Muscle layer of colon (tissue), 2 donors: ENCODE measurements at regions not wholly inside any gene's neighbourhood (a gene's known extent, or its start where the extent isn't known, plus 50 kb on each side); places are given as distances from the start of the nearest gene placed in this dataset.

Experiments
- H3K27ac ChIP-seq: one replicate; pipeline ENCODE4 v1.7.0; 2013; ENCODE audit warnings: low read depth, mild to moderate bottlenecking, low read length, moderate library complexity
- H3K27me3 ChIP-seq, 2 donors: one replicate each; pipeline ENCODE4 v1.7.0; 2013; ENCODE audit warnings: low read length in 2 of 2, mild to moderate bottlenecking in 2 of 2; ENCODE audit not compliant: insufficient read depth in 2 of 2, control insufficient read depth in 1 of 2
- H3K36me3 ChIP-seq: one replicate; pipeline ENCODE4 v1.7.0; 2013; ENCODE audit warnings: mild to moderate bottlenecking, low read length; ENCODE audit not compliant: insufficient read depth
- H3K4me1 ChIP-seq: one replicate; pipeline ENCODE4 v1.7.0; 2013; ENCODE audit warnings: mild to moderate bottlenecking, low read length; ENCODE audit not compliant: insufficient read depth
- H3K4me3 ChIP-seq, 2 donors: one replicate each; pipeline ENCODE4 v1.7.0; 2013; ENCODE audit warnings: low read length in 2 of 2, low read depth in 1 of 2, mild to moderate bottlenecking in 1 of 2, moderate library complexity in 1 of 2
- H3K9ac ChIP-seq: one replicate; pipeline ENCODE4 v1.7.0; 2013; ENCODE audit warnings: low read length
- H3K9me3 ChIP-seq: one replicate; pipeline ENCODE4 v1.7.0; 2013; ENCODE audit warnings: mild to moderate bottlenecking, low read length
- donor health status: abdominal sarcoma.
- donor health status: Adenocarcinoma of cecum.

DNA sequence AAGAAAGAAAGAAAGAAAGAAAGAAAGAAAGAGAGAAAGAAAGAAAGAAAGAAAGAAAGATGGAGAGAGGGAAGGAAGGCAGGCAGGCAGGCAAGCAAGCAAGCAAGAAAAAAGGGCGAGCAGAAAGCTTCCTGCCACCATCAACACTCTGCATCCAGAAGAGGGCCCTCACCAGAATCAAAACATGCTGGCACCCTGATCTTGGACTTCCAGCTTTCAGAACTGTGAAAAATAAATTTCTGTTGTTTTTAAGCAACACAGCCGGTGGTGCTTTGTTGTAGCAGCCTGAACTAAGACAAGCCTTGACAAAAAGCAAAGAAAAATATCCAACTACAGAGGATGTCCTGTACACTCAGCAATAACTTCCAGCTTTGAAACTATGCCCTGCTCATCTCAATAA is 401.7 kb downstream of the LRATD1 start:
- Histone ChIP-seq H3K36me3 (no peaks in the 10 kb centered on the region), H3K4me3 (no peak overlapping the region), H3K9ac (no peak overlapping the region), H3K27me3 (no peaks in the 10 kb centered on the region), H3K27ac (no peak overlapping the region), H3K9me3 (no peaks in the 10 kb centered on the region), H3K4me1 (no peaks in the 10 kb centered on the region)

DNA sequence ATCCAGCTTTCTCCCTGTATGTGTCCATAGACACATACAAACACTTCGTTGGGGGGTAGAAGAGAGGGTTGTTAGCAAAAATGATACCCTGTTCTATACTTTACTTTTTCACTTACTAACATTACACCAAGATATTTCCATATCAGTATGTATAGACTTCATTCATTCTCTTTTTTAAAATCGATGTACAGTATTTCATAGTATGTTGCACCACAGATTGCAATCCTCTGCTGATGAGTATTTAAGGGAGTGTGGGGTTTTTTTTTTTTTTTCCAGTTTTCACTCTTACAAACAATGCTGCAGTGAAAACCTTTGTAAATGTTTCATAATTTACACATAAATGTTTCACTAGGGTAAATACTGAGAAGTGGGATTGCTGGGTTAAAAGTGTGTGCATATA is 402.3 kb downstream of the LRATD1 start:
- Histone ChIP-seq H3K27me3 (no peaks in the 10 kb centered on the region), H3K36me3 (no peaks in the 10 kb centered on the region), H3K4me3 (no peak overlapping the region)

DNA sequence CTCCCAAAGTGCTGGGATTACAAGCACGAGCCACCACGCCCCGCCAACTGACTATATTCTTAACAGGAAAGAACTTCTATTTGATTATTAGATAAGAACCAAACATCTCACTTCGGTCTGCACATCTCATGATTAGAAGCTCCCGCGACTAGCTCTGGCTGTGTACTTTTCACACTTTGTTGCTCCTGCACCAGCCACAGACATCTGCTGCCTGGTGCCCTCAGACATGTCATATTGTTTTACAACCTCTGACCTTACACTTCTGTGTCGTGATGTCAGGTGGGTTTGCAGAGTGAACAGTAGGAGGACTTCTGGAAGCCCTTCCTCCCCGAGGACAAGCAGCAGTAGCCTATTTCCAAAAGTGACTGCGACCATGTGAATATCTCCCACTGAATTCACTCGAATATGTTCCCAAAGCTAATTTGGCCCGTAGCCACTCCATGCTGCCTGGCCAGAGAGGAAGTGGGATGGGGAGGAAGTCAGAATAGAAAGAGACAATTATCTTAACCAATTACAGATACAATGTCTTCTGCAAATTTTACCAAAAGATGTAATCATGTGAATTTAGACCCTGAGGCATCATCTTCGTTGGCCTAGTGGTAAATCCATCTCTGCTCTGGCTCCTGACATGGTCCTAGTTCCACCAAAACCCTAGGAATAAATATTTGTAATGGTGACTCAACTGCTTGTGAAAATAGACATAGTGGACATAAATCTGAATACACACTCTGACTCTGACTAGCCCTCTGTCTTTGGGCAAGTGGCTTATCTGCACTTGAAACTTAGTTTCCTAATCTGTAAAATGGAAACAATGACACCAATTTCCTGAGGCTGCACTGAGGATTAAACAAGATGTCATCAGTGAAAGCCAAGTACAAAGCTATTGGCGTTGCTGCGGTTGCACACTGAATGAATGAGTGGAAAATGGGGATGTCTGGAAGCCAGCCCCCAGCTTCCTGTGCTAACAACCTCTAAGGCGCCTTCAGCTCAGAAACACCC is 406.1 kb downstream of the LRATD1 start:
- Histone ChIP-seq H3K9ac (no peak overlapping the region), H3K36me3 (no peaks in the 10 kb centered on the region), H3K9me3 (no peaks in the 10 kb centered on the region), H3K4me1 (peaks cover 13% of the 10 kb centered on the region), H3K4me3 (no peak overlapping the region), H3K27ac (no peak overlapping the region), H3K27me3 (no peaks in the 10 kb centered on the region)

More for the DNA sequence above, 402.3 kb downstream of the LRATD1 start:
- H3K27ac ChIP-seq = no peak overlapping the region
- no peaks in the 10 kb centered on the region for H3K9me3 ChIP-seq
- no peaks in the 10 kb centered on the region for H3K4me1 ChIP-seq
- H3K9ac ChIP-seq = no peak overlapping the region

DNA sequence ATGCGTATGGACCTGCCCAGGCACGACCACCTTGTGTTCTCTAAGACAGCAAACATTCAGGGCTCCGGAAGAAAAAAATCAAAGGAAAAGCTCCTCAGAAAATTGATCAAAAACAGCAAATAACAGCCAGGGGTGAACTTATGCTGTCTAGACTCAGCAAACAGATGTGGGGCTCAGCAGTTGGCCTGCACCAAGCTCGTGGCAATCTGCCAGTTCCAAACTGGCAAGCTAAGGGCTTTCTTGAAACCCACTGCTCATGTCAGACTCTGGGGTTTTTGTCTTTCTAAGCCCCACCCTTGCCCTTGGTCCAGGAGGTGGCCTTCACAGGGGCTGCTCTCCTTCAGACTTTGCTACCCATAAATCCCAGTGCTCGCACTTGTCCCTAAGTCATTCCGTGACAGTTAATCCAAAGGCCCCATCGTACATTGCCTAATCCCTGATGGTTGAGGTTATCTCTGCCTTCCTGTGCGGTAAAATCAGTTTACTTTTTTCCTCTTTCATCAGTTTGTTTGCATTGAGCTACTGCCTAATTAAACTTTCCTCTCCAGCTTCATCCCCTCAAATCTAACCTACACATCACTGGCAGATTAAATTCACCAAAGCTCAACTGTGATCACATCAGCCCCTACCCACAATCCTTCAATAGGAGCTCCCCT is 408.0 kb downstream of the LRATD1 start:
- H3K36me3 ChIP-seq = no peaks in the 10 kb centered on the region
- H3K4me1 ChIP-seq = peaks cover 19% of the 10 kb centered on the region

DNA sequence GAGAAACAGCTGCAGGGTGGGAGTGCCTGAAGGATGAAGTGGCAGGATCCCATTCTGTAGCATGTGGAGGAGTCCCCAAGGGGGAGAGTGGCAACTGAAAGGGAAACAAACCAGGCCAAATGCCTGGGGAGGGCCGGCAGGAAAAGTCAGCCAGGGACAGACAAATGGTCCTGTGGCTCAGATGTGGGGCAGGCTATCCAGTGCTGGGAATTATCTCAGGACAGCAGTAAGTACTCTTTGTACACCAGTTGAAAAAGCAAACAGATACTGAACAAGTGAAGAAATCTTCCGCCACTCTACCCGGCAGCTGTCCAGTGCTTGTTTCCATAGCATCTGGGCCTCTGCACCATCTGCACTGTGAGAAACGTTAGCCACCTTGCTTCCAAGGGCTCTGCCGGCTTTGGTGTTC is 408.9 kb downstream of the LRATD1 start:
- Histone ChIP-seq H3K4me3 (no peak overlapping the region), H3K9ac (no peak overlapping the region), H3K27ac (no peak overlapping the region), H3K27me3 (no peaks in the 10 kb centered on the region), H3K36me3 (no peaks in the 10 kb centered on the region), H3K9me3 (no peaks in the 10 kb centered on the region), H3K4me1 (peaks cover 19% of the 10 kb centered on the region)

More for the DNA sequence above, 408.0 kb downstream of the LRATD1 start:
- Histone ChIP-seq H3K27me3 (no peaks in the 10 kb centered on the region), H3K4me3 (no peak overlapping the region), H3K9ac (no peak overlapping the region), H3K27ac (no peak overlapping the region), H3K9me3 (no peaks in the 10 kb centered on the region)

DNA sequence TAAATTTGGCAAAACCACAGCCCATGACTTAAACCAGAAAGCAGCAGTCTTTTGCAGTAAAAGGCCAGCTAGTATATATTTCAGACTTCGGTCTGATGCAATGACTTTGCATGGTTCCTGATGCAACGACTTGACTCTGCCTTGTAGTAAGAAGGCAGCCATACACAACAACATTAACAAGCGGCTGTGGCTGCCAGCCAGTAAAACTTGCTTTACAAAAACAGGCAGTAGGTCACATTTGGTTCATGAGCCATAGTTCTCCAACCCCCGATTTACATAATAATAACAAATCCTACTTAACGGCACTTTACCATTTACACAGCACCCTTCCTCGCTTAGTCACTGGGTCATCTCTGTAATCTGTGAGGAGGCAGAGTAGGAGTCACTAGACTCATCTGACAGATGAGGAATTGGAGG is 410.3 kb downstream of the LRATD1 start:
- peaks cover 19% of the 10 kb centered on the region for H3K4me1 ChIP-seq
- no peak overlapping the region for H3K4me3 ChIP-seq
- H3K9ac ChIP-seq = no peak overlapping the region
- H3K27ac ChIP-seq = peak overlapping the region; percentile 27
- no peaks in the 10 kb centered on the region for H3K36me3 ChIP-seq
- H3K27me3 ChIP-seq = no peaks in the 10 kb centered on the region
- no peaks in the 10 kb centered on the region for H3K9me3 ChIP-seq

DNA sequence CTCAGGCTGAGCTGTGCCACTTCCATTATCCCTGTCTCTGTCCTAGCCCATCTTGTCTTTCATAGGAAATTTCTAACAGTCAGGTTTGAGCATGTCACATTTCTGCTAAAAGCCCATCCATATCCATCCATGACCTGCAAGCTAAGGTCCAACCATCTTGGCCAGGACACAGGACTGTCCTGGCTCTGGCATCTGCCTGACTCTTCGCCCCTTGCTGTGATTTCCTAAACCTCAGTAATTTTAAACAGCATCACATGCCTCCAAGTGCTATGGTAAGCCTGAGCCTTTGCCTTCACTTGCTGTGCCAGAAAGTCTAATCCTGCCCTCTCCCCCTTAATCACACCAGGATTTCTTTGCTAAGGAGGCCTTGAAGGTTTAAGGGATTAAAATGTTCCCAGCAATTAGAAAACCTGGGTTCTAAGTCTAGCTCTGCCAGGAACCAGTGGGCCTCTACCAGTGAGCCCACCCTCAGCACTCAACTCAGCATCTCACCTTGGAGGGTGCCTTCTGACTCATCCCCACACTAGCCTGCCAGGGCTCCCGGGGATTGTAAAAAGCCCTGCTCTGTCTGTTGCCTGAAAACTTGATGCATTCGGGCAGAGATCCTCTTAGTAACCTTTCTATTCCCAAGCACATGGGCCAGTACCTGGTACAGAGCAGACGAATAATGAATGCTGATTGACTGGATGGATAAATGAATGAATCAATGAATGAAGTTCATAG is 411.0 kb downstream of the LRATD1 start:
- Histone ChIP-seq H3K9ac (no peak overlapping the region), H3K9me3 (no peaks in the 10 kb centered on the region), H3K27ac (peak overlapping the region; percentile 5), H3K36me3 (no peaks in the 10 kb centered on the region), H3K4me1 (peaks cover 19% of the 10 kb centered on the region), H3K4me3 (no peak overlapping the region), H3K27me3 (no peaks in the 10 kb centered on the region)

DNA sequence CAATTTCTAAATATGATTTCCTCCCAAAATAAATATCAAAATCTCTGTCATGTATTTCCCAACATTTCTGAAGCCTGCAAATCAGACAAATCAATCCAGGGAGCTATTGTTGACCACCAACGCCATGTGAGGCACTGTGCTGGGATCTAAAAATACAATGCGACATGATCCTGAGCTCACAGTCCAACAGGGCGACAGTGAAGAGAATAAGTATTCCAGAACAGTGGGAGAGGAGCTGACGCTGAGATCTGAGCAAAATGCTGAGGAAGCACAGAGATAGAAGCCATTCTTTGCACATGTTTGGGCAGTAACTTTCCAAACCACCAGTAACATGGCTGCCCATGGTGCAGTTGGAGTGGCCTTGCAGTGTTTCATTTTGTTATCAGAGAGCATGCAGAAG is 412.5 kb downstream of the LRATD1 start:
- Histone ChIP-seq H3K9ac (no peak overlapping the region), H3K27ac (no peak overlapping the region), H3K9me3 (no peaks in the 10 kb centered on the region), H3K4me3 (no peak overlapping the region), H3K4me1 (peaks cover 19% of the 10 kb centered on the region), H3K36me3 (no peaks in the 10 kb centered on the region), H3K27me3 (no peaks in the 10 kb centered on the region)

DNA sequence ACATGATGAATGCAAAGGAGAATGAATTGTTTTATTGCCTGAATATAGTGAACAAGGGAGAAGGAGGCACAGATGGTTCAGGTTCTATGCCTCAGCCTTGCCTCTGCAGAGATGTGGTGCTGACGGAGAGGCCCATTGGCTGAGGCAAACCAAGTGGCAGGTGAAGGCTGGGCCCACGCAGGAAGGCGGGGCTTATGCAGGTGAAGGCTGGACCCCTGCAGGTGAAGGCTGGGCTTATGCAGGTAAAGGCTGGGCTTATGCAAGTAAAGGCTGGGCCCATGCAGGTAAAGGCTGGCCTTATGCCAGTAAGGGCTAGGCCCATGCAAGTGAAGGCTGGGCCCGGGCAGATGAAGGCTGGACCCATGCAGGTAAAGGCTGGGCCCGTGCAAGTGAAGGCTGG is 414.7 kb downstream of the LRATD1 start:
- no peak overlapping the region for H3K27ac ChIP-seq
- H3K9me3 ChIP-seq = no peaks in the 10 kb centered on the region
- H3K4me1 ChIP-seq = peaks cover 19% of the 10 kb centered on the region
- H3K4me3 ChIP-seq = no peak overlapping the region
- no peaks in the 10 kb centered on the region for H3K36me3 ChIP-seq
- H3K27me3 ChIP-seq = no peaks in the 10 kb centered on the region
- H3K9ac ChIP-seq = no peak overlapping the region

DNA sequence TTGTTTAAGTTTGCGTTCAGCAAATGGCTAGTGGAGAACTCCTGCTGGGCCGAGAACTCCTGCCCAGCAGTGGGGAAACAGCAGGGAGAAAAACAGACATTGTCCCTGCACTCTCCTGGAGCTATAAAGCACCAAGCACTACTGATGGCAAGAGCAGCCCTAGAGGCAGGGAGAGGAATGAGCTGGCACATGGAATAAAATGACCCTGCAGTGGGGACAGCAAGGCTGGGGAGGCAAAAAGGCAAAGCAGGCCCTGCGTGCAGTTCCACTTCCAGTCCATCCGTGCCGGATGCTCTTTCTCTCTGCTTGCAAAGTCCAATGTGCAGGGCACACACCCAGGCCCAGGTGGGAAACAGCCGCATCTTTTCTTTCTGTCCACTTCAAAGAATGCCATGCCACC is 415.5 kb downstream of the LRATD1 start:
- no peak overlapping the region for H3K27ac ChIP-seq
- no peaks in the 10 kb centered on the region for H3K27me3 ChIP-seq
- peaks cover 13% of the 10 kb centered on the region for H3K4me1 ChIP-seq
- H3K4me3 ChIP-seq = no peak overlapping the region
- H3K9me3 ChIP-seq = no peaks in the 10 kb centered on the region
- no peaks in the 10 kb centered on the region for H3K36me3 ChIP-seq
- no peak overlapping the region for H3K9ac ChIP-seq
